K562 (cell line): ENCODE measurements at regions not wholly inside any gene's neighbourhood (a gene's known extent, or its start where the extent isn't known, plus 50 kb on each side); places are given as distances from the start of the nearest gene placed in this dataset.
A peak's percentile ranks its signal among the peaks of the same experiment; 100 is the strongest.

ENCODE experiments used
- ATAC-seq: fragments of 200-7000 bp; cut with Tn5 transposase; 3 replicates; pipeline ENCODE4 v1.9.1; 2020; ENCODE audit warnings: moderate library complexity
- BruUV-seq: library from RNA; stranded (reverse); fragments of 400-500 nt; replicated peaks from 2 replicates; lab custom pipeline; 2021; lab: Mats Ljungman, UMichigan
- CTCF ChIA-PET: fragments of 300-600 bp; formaldehyde crosslinking; extraction: SDS; loops from one replicate; lab custom pipeline; 2021; ENCODE audit warnings: low intra/inter-chr PET ratio; lab: Yijun Ruan, JAX
- POLR2A ChIA-PET: fragments of 300-600, 350-650 bp; sonication (Branson Sonifier 250); formaldehyde crosslinking; extraction: SDS; loops from one replicate; lab custom pipeline; 2021; ENCODE audit warnings: antibody characterized with exemption, inconsistent platforms; lab: Yijun Ruan, JAX
- DNase-seq, 4 experiments: peaks; one replicate each; pipeline versions ENCODE4 v3.0.0 to v3.0.0-alpha.2; 2011 to 2018; ENCODE audit warnings: low spot score in 3 of 4, mixed read lengths in 3 of 4; ENCODE audit errors: extremely low read depth in 1 of 4
- FAIRE-seq: peaks from 2 replicates; lab custom pipeline; 2011; peaks lifted over from hg19 to GRCh38; lab: Jason Lieb, UNC
- H2AFZ ChIP-seq: 2 replicates; pipeline ENCODE4 v1.6.0; 2011; ENCODE audit warnings: low read depth, low read length, control low read depth, inconsistent platforms
- H3K27ac ChIP-seq: fragments of 200-600 bp; 3 replicates; pipeline ENCODE4 v1.8.0; 2011; ENCODE audit warnings: low read depth, mild to moderate bottlenecking, control low read depth, inconsistent platforms, low read length, moderate library complexity, mixed read lengths; ENCODE audit errors: extremely low read depth
- H3K27me3 ChIP-seq, 2 experiments: fragments of 300-600 bp in 1 of 2; 2 replicates in 1 of 2; 3 replicates in 1 of 2; pipeline versions ENCODE4 v1.6.0 to v1.8.0; 2011; ENCODE audit warnings: inconsistent platforms in 2 of 2, low read length in 2 of 2, mild to moderate bottlenecking in 1 of 2, mixed read lengths in 1 of 2, moderate library complexity in 1 of 2; ENCODE audit not compliant: control insufficient read depth in 2 of 2, insufficient read depth in 2 of 2
- H3K36me3 ChIP-seq: fragments of 300-600 bp; 3 replicates; pipeline ENCODE4 v1.8.0; 2011; ENCODE audit warnings: mild to moderate bottlenecking, low read length, inconsistent platforms; ENCODE audit not compliant: control insufficient read depth, insufficient read depth
- H3K4me1 ChIP-seq, 2 experiments: fragments of 200-600 bp in 1 of 2; replicated peaks in 1 of 2; 2 replicates in 1 of 2; 3 replicates in 1 of 2; pipeline versions ENCODE4 v1.5.1 to v1.8.0; 2011; ENCODE audit warnings: inconsistent platforms in 2 of 2, low read length in 2 of 2, mild to moderate bottlenecking in 1 of 2, mixed read lengths in 1 of 2, moderate library complexity in 1 of 2; ENCODE audit not compliant: control insufficient read depth in 2 of 2, insufficient read depth in 2 of 2
- H3K4me2 ChIP-seq: 2 replicates; pipeline ENCODE4 v1.6.1; 2011; ENCODE audit warnings: low read length, control low read depth, inconsistent platforms, mixed read lengths; ENCODE audit not compliant: insufficient read depth
- H3K4me3 ChIP-seq: fragments of 200-600 bp; sonication (generic), shearing (Covaris generic); 2 replicates; pipeline ENCODE4 v1.5.1; 2016; ENCODE audit warnings: control low read depth, inconsistent platforms
- H3K79me2 ChIP-seq: fragments of 200-600 bp; 3 replicates; pipeline ENCODE4 v1.8.0; 2011; ENCODE audit warnings: low read length, inconsistent platforms; ENCODE audit not compliant: control insufficient read depth, insufficient read depth
- H3K9ac ChIP-seq, 2 experiments: 2 replicates each; pipeline versions ENCODE4 v1.6.0 to v1.6.1; 2011; ENCODE audit warnings: low read depth in 2 of 2, low read length in 2 of 2, control low read depth in 1 of 2, inconsistent platforms in 1 of 2, mild to moderate bottlenecking in 1 of 2, mixed read lengths in 1 of 2; ENCODE audit not compliant: insufficient read depth in 1 of 2
- H3K9me1 ChIP-seq: one replicate; pipeline ENCODE4 v1.6.0; 2011; ENCODE audit warnings: inconsistent platforms, mild to moderate bottlenecking, low read length, moderate library complexity; ENCODE audit not compliant: control insufficient read depth, insufficient read depth
- H3K9me3 ChIP-seq: replicated peaks from 2 replicates; pipeline ENCODE4 v1.5.1; 2011; ENCODE audit warnings: low read depth, low read length, inconsistent platforms; ENCODE audit not compliant: control insufficient read depth, insufficient read depth
- H4K20me1 ChIP-seq: replicated peaks from 2 replicates; pipeline ENCODE4 v1.6.1; 2011; ENCODE audit warnings: low read length, inconsistent platforms, mixed read lengths; ENCODE audit not compliant: control insufficient read depth, insufficient read depth
- CTCF ChIP-seq, 3 experiments: IDR thresholded peaks in 2 of 3; conservative IDR thresholded peaks in 1 of 3; 2 replicates each; pipeline ENCODE4 v1.5.1; 2011 to 2012; ENCODE audit warnings: low read length in 3 of 3, mild to moderate bottlenecking in 3 of 3, control low read depth in 2 of 3, improper control_type of control experiment in 1 of 3, inconsistent platforms in 1 of 3, low read depth in 1 of 3, mixed read lengths in 1 of 3, moderate library complexity in 1 of 3; ENCODE audit not compliant: insufficient read depth in 2 of 3
- RNF219 ChIP-seq: fragments of 250-450 bp; sonication (Bioruptor Pico); IDR thresholded peaks from 2 replicates; pipeline ENCODE4 v1.5.0; 2022; ENCODE audit warnings: mild to moderate bottlenecking
- WGBS: fragments of 100-300 bp; shearing (Covaris generic); methylation state at CpG from one replicate; pipeline ENCODE4 v1.1.6; 2016; ENCODE audit warnings: low coverage, mixed read lengths; ENCODE audit not compliant: insufficient coverage; ENCODE audit errors: missing lambda C conversion rate; 5-methylcytosine and 5-hydroxymethylcytosine counted together
- in situ Hi-C: fragments of 300-500 bp; cut with MboI; formaldehyde crosslinking; loops from 4 replicates; pipeline ENCODE4 v1.15.0; 2018; ENCODE audit warnings: inconsistent platforms, mixed read lengths
- intact Hi-C: fragments of 100-400 bp; cut with micrococcal nuclease; formaldehyde crosslinking; loops from 2 replicates; pipeline ENCODE4 v1.14.2; 2022

- ChIA-PET CTCF (no interaction called here), POLR2A (interaction anchor here (1.1 kb wide), 1 partner anchor 41 kb away, joined by 3 read pairs; no protein-coding TSS in a partner anchor)
- in situ Hi-C loops = no loop called here
- Histone ChIP-seq H3K79me2 (no peaks in the 10 kb centered on the region), H3K4me2 (no peak overlapping the region), H3K27ac (no peak overlapping the region), H3K9ac (no peak overlapping the region), H2AFZ (no peak overlapping the region), H3K4me3 (no peak overlapping the region), H3K4me1 (peaks cover 0 to 10% of the 10 kb centered on the region in 2 experiments; a peak in 3 of 5 replicates), H3K9me3 (no peaks in the 10 kb centered on the region; the same call in 1 of the 2 replicates), H3K36me3 (no peaks in the 10 kb centered on the region), H3K9me1 (no peaks in the 10 kb centered on the region), H4K20me1 (no peaks in the 10 kb centered on the region), H3K27me3 (peaks cover 8 to 13% of the 10 kb centered on the region in 2 experiments; a peak in 4 of 5 replicates)
- DNase-seq (peak in 2 of 4 experiments; percentile 11 to 15), ATAC-seq (peak; percentile 45; the same call in 1 of the 3 replicates), FAIRE-seq (no peak)
- 16% methylated on average over 18 of the region's 18 CpGs for whole genome bisulfite sequencing
- TF ChIP-seq CTCF (IDR thresholded peaks at IDR 0.05 in 2 of 3, conservative IDR thresholded peaks at IDR 0.05 in 1 of 3; ENCODE audit: insufficient read depth in 2 of 3, low read depth in 1 of 3, low read length in 3 of 3) (peak; percentile 21 to 72 (median 27); a peak in 3 of 6 replicates), RNF219 (CRISPR knock-in tag) (no peak)
- intact Hi-C loops = no loop called here
- no TSS peak for BruUV-seq
Observed at GRCh38 chr2:71277536-71278103, 50.7 kb upstream of the PAIP2B start.
